ENCODE measurements at regions not wholly inside any gene's neighbourhood (a gene's known extent, or its start where the extent isn't known, plus 50 kb on each side); places are given as distances from the start of the nearest gene placed in this dataset.

DNA sequence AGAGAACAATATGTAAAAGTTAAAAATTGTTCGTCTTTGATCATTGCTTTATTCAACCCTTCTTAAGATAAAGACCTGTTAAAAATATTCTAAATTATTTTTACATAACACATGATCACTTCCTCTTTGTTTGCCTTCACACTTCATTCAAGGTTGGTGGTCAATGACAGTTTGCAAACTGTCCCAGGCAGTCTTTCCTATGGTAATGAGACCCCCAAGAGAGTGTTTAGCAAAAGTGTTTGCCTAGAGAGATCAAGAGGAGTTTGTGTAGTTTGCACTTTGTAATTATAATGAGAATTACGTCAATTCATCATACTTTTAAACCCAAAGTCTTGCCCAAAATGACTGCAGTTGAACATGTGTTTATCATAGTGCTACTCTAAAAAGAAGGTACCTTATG, 77.2 kb upstream of the ABCA12 start:
- TF ChIP-seq, protein P1, sequence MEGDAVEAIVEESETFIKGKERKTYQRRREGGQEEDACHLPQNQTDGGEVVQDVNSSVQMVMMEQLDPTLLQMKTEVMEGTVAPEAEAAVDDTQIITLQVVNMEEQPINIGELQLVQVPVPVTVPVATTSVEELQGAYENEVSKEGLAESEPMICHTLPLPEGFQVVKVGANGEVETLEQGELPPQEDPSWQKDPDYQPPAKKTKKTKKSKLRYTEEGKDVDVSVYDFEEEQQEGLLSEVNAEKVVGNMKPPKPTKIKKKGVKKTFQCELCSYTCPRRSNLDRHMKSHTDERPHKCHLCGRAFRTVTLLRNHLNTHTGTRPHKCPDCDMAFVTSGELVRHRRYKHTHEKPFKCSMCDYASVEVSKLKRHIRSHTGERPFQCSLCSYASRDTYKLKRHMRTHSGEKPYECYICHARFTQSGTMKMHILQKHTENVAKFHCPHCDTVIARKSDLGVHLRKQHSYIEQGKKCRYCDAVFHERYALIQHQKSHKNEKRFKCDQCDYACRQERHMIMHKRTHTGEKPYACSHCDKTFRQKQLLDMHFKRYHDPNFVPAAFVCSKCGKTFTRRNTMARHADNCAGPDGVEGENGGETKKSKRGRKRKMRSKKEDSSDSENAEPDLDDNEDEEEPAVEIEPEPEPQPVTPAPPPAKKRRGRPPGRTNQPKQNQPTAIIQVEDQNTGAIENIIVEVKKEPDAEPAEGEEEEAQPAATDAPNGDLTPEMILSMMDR (IDR thresholded peaks at IDR 0.05) = no peak
- TF ChIP-seq EZH2 (IDR thresholded peaks at IDR 0.05) = no peak

Data from neural progenitor cell (in vitro differentiated cells).